Stomach smooth muscle (tissue), 2 donors: ENCODE measurements at regions not wholly inside any gene's neighbourhood (a gene's known extent, or its start where the extent isn't known, plus 50 kb on each side); places are given as distances from the start of the nearest gene placed in this dataset.
"Not testable (repeated sequence)": the region's sequence is repeated elsewhere in the genome, so short reads cannot be mapped to it uniquely, and the experiment has no call there.

Source experiments
- H3K27ac ChIP-seq: one replicate; pipeline ENCODE4 v1.7.0; 2013; ENCODE audit warnings: mild to moderate bottlenecking, low read length, inconsistent platforms
- H3K27me3 ChIP-seq, 2 donors: one replicate each; pipeline ENCODE4 v1.7.0; 2013; ENCODE audit warnings: low read length in 2 of 2; ENCODE audit not compliant: insufficient read depth in 2 of 2, control insufficient read depth in 1 of 2
- H3K36me3 ChIP-seq, 2 donors: one replicate each; pipeline ENCODE4 v1.7.0; 2013; ENCODE audit warnings: low read length in 2 of 2; ENCODE audit not compliant: control insufficient read depth in 2 of 2, insufficient read depth in 2 of 2
- H3K4me1 ChIP-seq: one replicate; pipeline ENCODE4 v1.7.0; 2013; ENCODE audit warnings: low read length; ENCODE audit not compliant: control insufficient read depth, insufficient read depth
- H3K4me3 ChIP-seq, 2 donors: one replicate each; pipeline ENCODE4 v1.7.0; 2013; ENCODE audit warnings: low read length in 2 of 2
- H3K9ac ChIP-seq, 2 donors: one replicate each; pipeline ENCODE4 v1.7.0; 2013; ENCODE audit warnings: low read length in 2 of 2, mild to moderate bottlenecking in 1 of 2
- H3K9me3 ChIP-seq, 2 donors: one replicate each; pipeline ENCODE4 v1.7.0; 2013; ENCODE audit warnings: low read length in 2 of 2; ENCODE audit not compliant: control insufficient read depth in 2 of 2
- donor health status: healthy.
- donor health status: Pancreatic carcinoma.

GRCh38 chr5:145465474-145466263, 369.5 kb downstream of the PRELID2 start:
- no peaks in the 10 kb centered on the region for H3K36me3 ChIP-seq
- H3K4me1 ChIP-seq, result no peaks in the 10 kb centered on the region
- no peak overlapping the region for H3K9ac ChIP-seq
- no peak overlapping the region for H3K27ac ChIP-seq
- no peak overlapping the region for H3K4me3 ChIP-seq
- no peaks in the 10 kb centered on the region for H3K27me3 ChIP-seq
- H3K9me3 ChIP-seq, result no peaks in the 10 kb centered on the region

DNA sequence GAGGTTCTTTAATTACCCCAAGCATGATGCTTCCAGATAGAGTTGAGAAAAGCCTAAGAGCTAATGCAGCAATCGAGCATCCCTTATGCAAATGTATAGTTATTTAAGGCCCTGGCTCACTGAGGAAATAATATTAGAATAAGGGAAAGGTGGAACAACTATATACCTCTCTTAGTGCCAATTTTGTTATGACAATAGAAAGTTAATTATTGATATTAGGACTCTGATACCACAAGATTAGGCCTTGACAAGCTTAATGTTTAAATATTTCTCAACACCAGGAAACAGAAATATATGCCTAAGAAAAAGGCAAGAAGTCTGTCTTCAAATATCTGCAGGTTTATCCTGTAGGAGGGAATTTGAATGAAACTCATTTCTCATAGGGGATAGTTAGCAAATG, 371.0 kb downstream of the PRELID2 start:
- no peaks in the 10 kb centered on the region for H3K4me1 ChIP-seq
- no peak overlapping the region for H3K4me3 ChIP-seq
- no peaks in the 10 kb centered on the region for H3K27me3 ChIP-seq
- no peak overlapping the region for H3K27ac ChIP-seq
- H3K9ac ChIP-seq, result no peak overlapping the region
- no peaks in the 10 kb centered on the region for H3K9me3 ChIP-seq
- H3K36me3 ChIP-seq, result no peaks in the 10 kb centered on the region

DNA sequence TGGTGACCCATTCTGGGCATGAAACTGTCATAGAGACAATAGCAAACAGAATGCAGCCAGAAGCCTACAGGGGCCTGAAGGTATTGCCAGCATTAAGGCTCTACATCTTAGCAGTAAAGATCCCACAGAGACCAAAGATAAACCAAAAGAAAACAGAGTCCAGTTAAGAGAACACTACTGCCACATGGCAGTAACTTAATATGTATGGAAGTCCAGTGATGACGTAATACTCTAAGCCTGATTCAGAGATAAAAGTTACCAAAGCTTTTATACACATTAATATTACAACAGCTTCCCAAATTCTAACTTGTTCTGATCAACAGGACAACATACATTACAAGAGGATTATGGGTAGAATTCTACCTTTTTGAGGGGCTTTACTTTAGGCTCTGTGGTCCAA, 371.5 kb downstream of the PRELID2 start:
- Histone ChIP-seq H3K4me3 (no peak overlapping the region), H3K4me1 (no peaks in the 10 kb centered on the region), H3K9ac (no peak overlapping the region)

GRCh38 chr5:145462525-145462924, 372.6 kb downstream of the PRELID2 start:
- H3K4me1 ChIP-seq, result no peaks in the 10 kb centered on the region
- H3K9me3 ChIP-seq, result no peaks in the 10 kb centered on the region
- H3K9ac ChIP-seq, result no peak overlapping the region
- no peak overlapping the region for H3K27ac ChIP-seq
- H3K36me3 ChIP-seq, result no peaks in the 10 kb centered on the region
- no peak overlapping the region for H3K4me3 ChIP-seq
- no peaks in the 10 kb centered on the region for H3K27me3 ChIP-seq

More for the DNA sequence above, 371.5 kb downstream of the PRELID2 start:
- Histone ChIP-seq H3K9me3 (no peaks in the 10 kb centered on the region), H3K27ac (no peak overlapping the region), H3K36me3 (no peaks in the 10 kb centered on the region), H3K27me3 (no peaks in the 10 kb centered on the region)

GRCh38 chr5:145450286-145450885, 384.8 kb downstream of the PRELID2 start:
- Histone ChIP-seq H3K9me3 (peaks cover 0 to 3% of the 10 kb centered on the region in 2 donors), H3K27ac (no peak overlapping the region), H3K4me3 (no peak overlapping the region), H3K27me3 (no peaks in the 10 kb centered on the region), H3K9ac (no peak overlapping the region), H3K36me3 (no peaks in the 10 kb centered on the region), H3K4me1 (no peaks in the 10 kb centered on the region)

- no peak overlapping the region for H3K4me3 ChIP-seq
- no peak overlapping the region for H3K9ac ChIP-seq
- H3K27me3 ChIP-seq, result no peaks in the 10 kb centered on the region
- no peaks in the 10 kb centered on the region for H3K4me1 ChIP-seq
- no peak overlapping the region for H3K27ac ChIP-seq
- peaks cover 0 to 3% of the 10 kb centered on the region in 2 donors for H3K9me3 ChIP-seq
- H3K36me3 ChIP-seq, result no peaks in the 10 kb centered on the region
Observed at GRCh38 chr5:145449794-145450193, 385.3 kb downstream of the PRELID2 start.

DNA sequence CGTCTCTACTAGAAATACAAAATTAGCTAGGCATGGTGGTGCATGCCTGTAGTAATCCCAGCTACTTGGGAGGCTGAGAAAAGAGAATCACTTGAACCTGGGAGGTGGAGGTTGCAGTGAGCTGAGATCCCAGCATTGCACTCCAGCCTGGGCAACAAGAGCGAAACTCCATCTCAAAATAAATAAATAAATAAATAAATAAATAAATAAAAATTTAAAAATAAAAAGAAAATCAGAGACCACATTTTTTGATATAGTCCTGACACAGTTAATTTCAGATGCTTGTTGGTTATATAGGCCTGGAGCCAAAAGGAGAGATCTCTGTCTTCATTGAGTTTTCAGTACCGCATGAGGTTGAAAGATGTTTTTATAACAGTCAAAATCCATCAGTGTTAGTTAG, 388.3 kb downstream of the PRELID2 start:
- H3K9me3 ChIP-seq, H3K27me3 ChIP-seq, H3K27ac ChIP-seq, H3K9ac ChIP-seq, H3K4me3 ChIP-seq, H3K4me1 ChIP-seq, H3K36me3 ChIP-seq: not testable (repeated sequence)

GRCh38 chr5:145446412-145446811, 388.7 kb downstream of the PRELID2 start:
- Histone ChIP-seq H3K27me3 (no peaks in the 10 kb centered on the region), H3K36me3 (no peaks in the 10 kb centered on the region)

DNA sequence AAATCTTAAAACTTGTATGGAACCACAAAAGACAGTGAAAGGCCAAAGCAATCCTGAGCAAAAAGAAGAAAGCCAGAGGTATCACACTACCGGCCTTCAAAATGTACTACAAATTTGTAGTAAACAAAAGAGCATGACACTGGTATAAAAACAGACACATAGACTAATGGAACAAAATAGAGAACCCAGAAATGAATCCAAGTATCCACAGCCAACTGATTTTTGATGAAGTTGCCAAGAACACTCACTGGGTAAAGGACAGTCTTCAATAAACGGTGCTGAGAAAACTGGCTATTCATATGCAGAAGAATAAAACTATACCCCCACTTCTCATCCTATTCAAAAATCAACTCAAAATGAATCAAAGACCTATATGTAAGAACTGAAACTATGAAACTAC, 390.1 kb downstream of the PRELID2 start:
- no peaks in the 10 kb centered on the region for H3K27me3 ChIP-seq
- no peak overlapping the region for H3K4me3 ChIP-seq
- H3K4me1 ChIP-seq, result no peaks in the 10 kb centered on the region
- H3K9me3 ChIP-seq, result peaks cover 0 to 3% of the 10 kb centered on the region in 2 donors
- no peaks in the 10 kb centered on the region for H3K36me3 ChIP-seq
- H3K27ac ChIP-seq, result no peak overlapping the region
- no peak overlapping the region for H3K9ac ChIP-seq

More at GRCh38 chr5:145446412-145446811, 388.7 kb downstream of the PRELID2 start:
- Histone ChIP-seq H3K9me3 (peaks cover 0 to 3% of the 10 kb centered on the region in 2 donors), H3K4me3 (no peak overlapping the region), H3K27ac (no peak overlapping the region), H3K9ac (no peak overlapping the region), H3K4me1 (no peaks in the 10 kb centered on the region)

DNA sequence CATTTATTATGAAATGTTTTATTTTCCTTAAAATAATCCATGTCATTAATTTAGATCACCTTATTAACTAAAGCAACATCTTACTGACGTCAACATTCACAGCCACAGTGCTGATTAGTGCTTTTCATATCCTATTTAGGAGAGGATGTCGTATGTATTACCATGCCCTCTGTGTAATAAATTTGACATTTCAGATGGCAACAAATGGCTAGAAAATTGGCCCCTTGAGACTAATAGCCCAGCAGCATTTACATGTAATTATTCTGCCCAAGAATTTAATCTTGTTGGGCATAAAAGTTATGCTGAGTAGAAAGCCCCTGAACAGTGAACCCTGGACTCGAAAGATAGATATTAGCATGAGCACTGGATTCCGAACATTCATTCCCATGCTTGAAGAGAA, 391.2 kb downstream of the PRELID2 start:
- no peak overlapping the region for H3K27ac ChIP-seq
- no peak overlapping the region for H3K9ac ChIP-seq
- H3K27me3 ChIP-seq, result no peaks in the 10 kb centered on the region
- no peaks in the 10 kb centered on the region for H3K4me1 ChIP-seq
- H3K9me3 ChIP-seq, result peaks cover under 1 to 2% of the 10 kb centered on the region in 2 donors
- no peaks in the 10 kb centered on the region for H3K36me3 ChIP-seq
- no peak overlapping the region for H3K4me3 ChIP-seq

GRCh38 chr5:145443366-145443765, 391.8 kb downstream of the PRELID2 start:
- Histone ChIP-seq H3K9ac (no peak overlapping the region), H3K4me1 (no peaks in the 10 kb centered on the region), H3K36me3 (no peaks in the 10 kb centered on the region), H3K27me3 (no peaks in the 10 kb centered on the region), H3K4me3 (no peak overlapping the region), H3K9me3 (peaks cover 0 to 4% of the 10 kb centered on the region in 2 donors), H3K27ac (no peak overlapping the region)
